ENCODE measurements at regions not wholly inside any gene's neighbourhood (a gene's known extent, or its start where the extent isn't known, plus 50 kb on each side); places are given as distances from the start of the nearest gene placed in this dataset.

DNA sequence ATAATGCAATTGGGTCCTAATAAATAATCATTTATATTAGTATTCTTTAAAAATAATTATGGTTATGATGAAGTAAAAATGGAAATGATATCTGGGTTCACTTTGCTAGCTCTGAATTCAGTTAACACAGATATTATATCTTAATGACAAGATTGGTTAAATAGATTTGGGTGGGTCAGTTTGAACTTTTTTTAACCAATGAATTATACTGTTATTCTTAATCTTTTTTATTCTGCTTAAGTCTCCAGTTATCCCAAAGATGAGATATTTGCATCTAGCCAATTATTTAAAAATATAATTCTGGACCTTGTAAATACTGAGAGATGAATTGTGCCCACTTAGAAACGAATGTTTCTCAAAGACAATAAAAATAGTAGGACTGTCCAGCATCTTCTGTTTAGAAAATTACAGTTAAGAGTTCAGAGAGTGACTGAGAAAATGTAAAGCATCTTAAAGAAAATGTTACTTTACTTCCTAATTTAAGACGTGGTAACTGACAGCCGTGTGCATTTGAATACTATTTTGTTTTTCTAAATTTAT, 345.2 kb downstream of the USP25 start:
- Mint-ChIP-seq H3K27ac (ENCODE audit: unreplicated experiment) (no peak overlapping the region), H3K4me3 (ENCODE audit: low read depth, unreplicated experiment) (no peak overlapping the region), H3K27me3 (ENCODE audit: unreplicated experiment) (no peaks in the 10 kb centered on the region), H3K9me3 (ENCODE audit: low read depth, unreplicated experiment) (no peaks in the 10 kb centered on the region), H3K36me3 (ENCODE audit: insufficient read depth, unreplicated experiment) (no peaks in the 10 kb centered on the region), H3K4me1 (ENCODE audit: low read depth, unreplicated experiment) (peaks cover 16% of the 10 kb centered on the region)
- DNase-seq: no peak
- TF ChIP-seq CTCF (IDR thresholded peaks at IDR 0.05; ENCODE audit: unreplicated experiment): no peak
- BruUV-seq (replicated peaks): no TSS peak
- CTCF ChIA-PET: no interaction called here
- intact Hi-C loops (cut with micrococcal nuclease; ENCODE audit: unreplicated experiment): no loop called here

GRCh38 chr21:16075649-16076282, 346.0 kb downstream of the USP25 start:
- BruUV-seq (replicated peaks): no TSS peak
- CTCF ChIA-PET: no interaction called here
- intact Hi-C loops (cut with micrococcal nuclease; ENCODE audit: unreplicated experiment): no loop called here
- Mint-ChIP-seq H3K27me3 (ENCODE audit: unreplicated experiment) (no peaks in the 10 kb centered on the region), H3K36me3 (ENCODE audit: insufficient read depth, unreplicated experiment) (no peaks in the 10 kb centered on the region), H3K4me3 (ENCODE audit: low read depth, unreplicated experiment) (no peak overlapping the region), H3K27ac (ENCODE audit: unreplicated experiment) (no peak overlapping the region), H3K4me1 (ENCODE audit: low read depth, unreplicated experiment) (peaks cover 16% of the 10 kb centered on the region), H3K9me3 (ENCODE audit: low read depth, unreplicated experiment) (no peaks in the 10 kb centered on the region)
- no peak for DNase-seq
- no peak for TF ChIP-seq CTCF (IDR thresholded peaks at IDR 0.05; ENCODE audit: unreplicated experiment)

DNA sequence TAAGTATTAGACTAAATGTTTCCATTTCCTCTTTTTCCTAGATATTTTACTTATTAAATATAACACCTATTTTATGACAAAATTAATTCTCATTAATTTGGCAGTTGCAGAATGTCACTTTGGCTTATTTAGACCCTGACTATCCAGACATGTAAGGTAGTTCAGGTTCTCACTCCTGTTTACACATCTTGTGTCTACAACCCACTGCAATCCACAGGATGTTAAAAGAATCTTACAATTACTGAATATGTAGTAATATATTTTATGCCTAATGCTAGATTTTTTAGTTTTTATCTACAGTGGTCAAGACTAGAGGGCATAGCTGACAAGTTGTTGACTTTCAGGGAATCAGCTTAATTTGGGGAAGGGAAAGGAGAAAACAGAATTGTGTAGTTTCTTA, 346.7 kb downstream of the USP25 start:
- Mint-ChIP-seq H3K4me1 (ENCODE audit: low read depth, unreplicated experiment) (peaks cover 16% of the 10 kb centered on the region), H3K27ac (ENCODE audit: unreplicated experiment) (no peak overlapping the region), H3K4me3 (ENCODE audit: low read depth, unreplicated experiment) (no peak overlapping the region), H3K9me3 (ENCODE audit: low read depth, unreplicated experiment) (no peaks in the 10 kb centered on the region), H3K36me3 (ENCODE audit: insufficient read depth, unreplicated experiment) (no peaks in the 10 kb centered on the region), H3K27me3 (ENCODE audit: unreplicated experiment) (no peaks in the 10 kb centered on the region)
- BruUV-seq (replicated peaks): no TSS peak
- TF ChIP-seq CTCF (IDR thresholded peaks at IDR 0.05; ENCODE audit: unreplicated experiment): no peak
- CTCF ChIA-PET: no interaction called here
- no peak for DNase-seq
- intact Hi-C loops (cut with micrococcal nuclease; ENCODE audit: unreplicated experiment): no loop called here

DNA sequence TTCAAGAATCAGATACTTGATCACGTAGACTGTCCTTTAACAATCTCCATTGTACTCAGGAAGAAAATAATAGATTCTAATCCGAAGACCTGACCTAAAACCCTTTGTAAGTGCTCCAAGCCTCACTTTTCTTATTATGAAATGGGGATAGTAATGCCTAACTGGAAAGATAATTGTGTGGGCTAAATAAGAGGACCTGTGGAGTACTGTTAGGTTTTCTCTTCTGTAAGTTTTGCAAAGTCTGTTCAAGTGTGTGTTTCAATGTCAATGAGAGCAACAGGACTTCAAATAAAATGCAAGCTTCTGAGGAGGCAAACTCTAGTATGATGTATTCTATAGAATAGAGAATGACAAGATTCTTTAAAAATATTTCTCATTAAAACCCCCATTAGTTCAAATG, 348.6 kb downstream of the USP25 start:
- intact Hi-C loops (cut with micrococcal nuclease; ENCODE audit: unreplicated experiment): no loop called here
- H3K9me3 Mint-ChIP-seq (ENCODE audit: low read depth, unreplicated experiment): no peaks in the 10 kb centered on the region
- BruUV-seq (replicated peaks): no TSS peak

More for the DNA sequence above, 348.6 kb downstream of the USP25 start:
- no peak overlapping the region for H3K27ac Mint-ChIP-seq (ENCODE audit: unreplicated experiment)
- no peak for TF ChIP-seq CTCF (IDR thresholded peaks at IDR 0.05; ENCODE audit: unreplicated experiment)
- no peaks in the 10 kb centered on the region for H3K36me3 Mint-ChIP-seq (ENCODE audit: insufficient read depth, unreplicated experiment)
- H3K4me1 Mint-ChIP-seq (ENCODE audit: low read depth, unreplicated experiment): peaks cover 16% of the 10 kb centered on the region
- no peaks in the 10 kb centered on the region for H3K27me3 Mint-ChIP-seq (ENCODE audit: unreplicated experiment)
- CTCF ChIA-PET: no interaction called here
- no peak for DNase-seq
- H3K4me3 Mint-ChIP-seq (ENCODE audit: low read depth, unreplicated experiment): no peak overlapping the region
